ENCODE measurements at regions not wholly inside any gene's neighbourhood (a gene's known extent, or its start where the extent isn't known, plus 50 kb on each side); places are given as distances from the start of the nearest gene placed in this dataset.

DNA sequence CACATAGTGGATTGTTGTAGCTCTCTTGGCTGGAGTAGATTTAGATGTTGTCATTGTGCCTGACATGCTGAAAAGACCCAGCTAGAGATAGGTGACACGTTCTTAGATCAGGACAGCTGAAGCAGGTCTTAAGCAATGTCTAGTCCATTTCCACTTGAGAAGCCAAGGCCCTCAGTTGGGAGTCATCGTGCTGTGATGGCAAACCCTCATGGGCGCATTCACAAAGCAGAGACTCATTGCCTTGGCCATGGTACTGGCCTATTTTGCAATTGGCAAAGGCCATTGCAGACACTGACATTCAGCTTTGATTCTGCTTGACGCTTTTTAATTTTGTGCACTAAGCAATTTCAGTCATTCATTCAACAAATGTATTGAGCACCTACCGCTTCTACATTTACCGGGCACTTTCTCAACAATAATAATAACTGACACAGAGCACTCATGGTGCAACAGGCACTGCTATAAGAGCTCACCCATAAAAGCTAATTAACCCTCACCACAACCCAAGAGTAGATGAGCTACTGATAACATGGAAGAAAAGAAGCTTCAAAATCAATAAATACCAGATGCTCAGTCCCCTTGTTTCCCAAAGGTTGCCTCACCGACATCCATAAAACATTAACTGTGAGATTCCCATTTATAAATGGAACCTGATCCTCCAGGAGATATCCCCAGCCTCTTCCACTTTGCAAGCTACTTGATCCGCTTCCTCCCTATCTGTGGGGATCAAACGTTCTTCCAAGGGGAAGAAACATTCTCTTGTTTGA, 200.1 kb downstream of the TLE3 start:
- CTCF ChIA-PET = interaction anchor here (1.6 kb wide), 1 partner anchor 170 kb away, joined by 7 read pairs; no protein-coding TSS in a partner anchor
- POLR2A ChIA-PET = interaction anchor here (1.7 kb wide), 1 partner anchor 26 kb away, joined by 4 read pairs; no protein-coding TSS in a partner anchor
- no peak for DNase-seq (ENCODE audit: extremely low spot score)
- no peak for TF ChIP-seq BHLHE40 (IDR thresholded peaks at IDR 0.05; ENCODE audit: borderline replicate concordance)
- TF ChIP-seq FOXA1 (IDR thresholded peaks at IDR 0.05) = no peak
- no peak for TF ChIP-seq NFRKB (IDR thresholded peaks at IDR 0.05)
- TF ChIP-seq FOXM1 (IDR thresholded peaks at IDR 0.05; ENCODE audit: borderline replicate concordance) = no peak
- TF ChIP-seq SP1 (IDR thresholded peaks at IDR 0.05) = no peak
- no peak for TF ChIP-seq L3MBTL2 (conservative IDR thresholded peaks at IDR 0.05)
- TF ChIP-seq ARNT (IDR thresholded peaks at IDR 0.05) = no peak
- no peak for TF ChIP-seq HDGF (IDR thresholded peaks at IDR 0.05; ENCODE audit: borderline replicate concordance)
- no peak for TF ChIP-seq CTBP1 (IDR thresholded peaks at IDR 0.05; ENCODE audit: borderline replicate concordance)
- no peak for TF ChIP-seq TARDBP (IDR thresholded peaks at IDR 0.05)

DNA sequence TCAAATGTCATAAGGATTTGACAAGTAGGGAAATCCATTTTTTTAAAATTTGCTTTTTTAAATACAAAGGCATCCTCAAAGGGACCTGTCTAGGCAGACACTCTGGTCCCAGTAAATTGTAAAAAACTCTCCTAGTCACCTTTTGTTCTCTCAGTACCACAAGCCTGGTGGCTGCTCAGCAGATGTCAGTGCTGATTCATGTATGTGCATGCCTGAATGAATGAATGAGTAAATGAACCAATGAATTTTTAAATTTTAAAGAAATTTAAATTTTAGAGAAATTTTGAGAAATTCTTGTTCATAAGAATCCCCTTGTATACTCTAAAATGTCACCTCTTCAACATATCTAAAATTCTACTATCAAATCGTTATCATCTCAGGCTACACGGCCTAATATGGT, 199.5 kb downstream of the TLE3 start:
- no peak for TF ChIP-seq HDGF (IDR thresholded peaks at IDR 0.05; ENCODE audit: borderline replicate concordance)
- POLR2A ChIA-PET = interaction anchor here (1.7 kb wide), 1 partner anchor 26 kb away, joined by 4 read pairs; no protein-coding TSS in a partner anchor

DNA sequence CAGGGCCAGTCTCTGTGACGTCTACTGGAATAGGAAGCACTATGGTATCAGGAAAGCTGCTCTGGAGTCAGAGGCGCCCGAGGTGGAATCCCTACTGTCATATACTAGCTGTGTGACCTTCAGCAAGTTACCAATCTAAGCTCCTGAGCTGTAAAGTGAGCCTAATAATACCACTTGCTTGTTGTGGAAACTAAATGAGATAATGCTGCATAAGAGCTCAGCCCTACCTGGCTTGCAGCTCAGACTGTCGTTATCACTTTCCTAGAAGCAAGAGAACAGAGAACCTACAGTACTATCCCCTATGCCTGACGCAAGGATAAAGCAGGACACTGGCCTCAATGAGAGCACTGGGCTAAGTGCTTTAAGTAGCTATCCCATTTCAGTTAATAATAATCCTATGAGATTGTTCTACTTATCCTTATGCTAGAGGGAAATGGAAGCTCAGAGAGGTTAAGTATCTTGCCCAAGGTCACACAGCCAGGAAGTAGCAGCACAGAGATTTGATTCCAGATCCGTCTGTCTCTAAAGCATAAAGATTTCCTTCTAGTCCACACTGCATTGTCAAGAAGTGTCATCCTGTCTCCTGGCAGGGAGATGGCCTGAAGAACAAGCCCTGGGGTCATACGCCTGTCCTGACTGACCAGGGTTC, 195.2 kb downstream of the TLE3 start:
- no peak for DNase-seq (ENCODE audit: extremely low spot score)
- ChIA-PET POLR2A (no interaction called here), CTCF (no interaction called here)
- TF ChIP-seq ZNF384 (IDR thresholded peaks at IDR 0.05) = no peak
- TF ChIP-seq L3MBTL2 (conservative IDR thresholded peaks at IDR 0.05) = no peak
- TF ChIP-seq ELF4 (IDR thresholded peaks at IDR 0.05) = no peak
- no peak for TF ChIP-seq FOXK2 (IDR thresholded peaks at IDR 0.05)
- TF ChIP-seq LEF1 (IDR thresholded peaks at IDR 0.05; ENCODE audit: borderline replicate concordance) = no peak
- no peak for TF ChIP-seq CTBP1 (IDR thresholded peaks at IDR 0.05; ENCODE audit: borderline replicate concordance)
- no peak for TF ChIP-seq SUZ12 (IDR thresholded peaks at IDR 0.05)
- TF ChIP-seq FOXA1 (IDR thresholded peaks at IDR 0.05) = no peak
- TF ChIP-seq HDGF (IDR thresholded peaks at IDR 0.05; ENCODE audit: borderline replicate concordance) = no peak
- no peak for TF ChIP-seq PKNOX1 (IDR thresholded peaks at IDR 0.05)
- TF ChIP-seq FOXM1 (IDR thresholded peaks at IDR 0.05; ENCODE audit: borderline replicate concordance) = no peak
- no peak for TF ChIP-seq BHLHE40 (IDR thresholded peaks at IDR 0.05; ENCODE audit: borderline replicate concordance)
- TF ChIP-seq SP1 (IDR thresholded peaks at IDR 0.05) = no peak

More for the DNA sequence above, 199.5 kb downstream of the TLE3 start:
- DNase-seq (ENCODE audit: extremely low spot score) = no peak
- CTCF ChIA-PET = interaction anchor here (1.6 kb wide), 1 partner anchor 171 kb away, joined by 7 read pairs; no protein-coding TSS in a partner anchor

DNA sequence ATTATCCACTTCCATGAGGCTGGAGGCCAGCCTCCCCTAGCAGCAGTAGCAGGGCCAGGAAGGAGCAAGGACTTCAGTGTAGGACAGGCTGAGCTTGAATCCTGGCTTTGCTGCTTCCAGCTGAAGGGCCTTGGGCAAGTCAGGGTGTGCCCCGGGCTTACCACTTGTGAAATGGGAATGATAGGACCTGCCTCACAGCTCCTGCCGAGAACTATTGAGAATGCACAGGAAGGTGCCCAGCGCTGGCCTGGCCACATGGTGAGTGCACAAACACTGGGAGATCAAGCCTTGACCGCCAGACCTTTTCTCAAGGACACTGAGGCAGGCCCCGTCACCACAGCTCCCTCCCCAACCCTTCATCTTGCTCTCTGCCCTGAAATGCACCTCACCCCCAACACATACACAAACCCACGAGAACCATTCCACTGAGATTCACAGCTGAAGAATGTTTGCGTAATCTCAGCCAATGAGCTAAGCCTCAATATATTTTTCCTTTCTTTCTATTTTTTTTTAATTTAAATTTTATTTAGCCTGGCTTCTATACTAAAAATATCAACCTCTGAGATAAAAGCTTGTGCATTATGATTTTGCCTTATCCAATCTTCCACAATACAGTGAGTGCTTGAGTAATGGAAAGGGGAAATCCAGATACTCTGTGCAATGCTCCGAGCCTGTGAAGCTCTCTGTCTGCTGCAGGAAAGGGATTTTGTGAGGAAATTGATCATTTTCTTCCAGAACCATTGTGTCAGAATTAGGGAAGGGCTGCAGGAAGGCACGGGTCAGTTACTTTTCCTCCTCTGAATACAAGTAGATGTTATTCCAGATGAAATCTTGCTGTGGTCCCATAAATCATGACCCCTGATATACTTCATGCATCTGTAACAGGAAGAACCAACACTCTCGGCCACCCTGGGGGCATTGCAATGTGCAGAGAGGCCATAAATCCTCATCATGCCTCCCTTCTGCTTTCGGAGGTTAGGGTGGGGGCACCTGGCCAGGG, 193.9 kb downstream of the TLE3 start:
- POLR2A ChIA-PET = interaction anchor here (1.0 to 1.4 kb wide), 3 partner anchors 10 to 196 kb away, joined by 3 read pairs; no protein-coding TSS in a partner anchor
- CTCF ChIA-PET = no interaction called here
- DNase-seq (ENCODE audit: extremely low spot score) = no peak
- TF ChIP-seq PKNOX1 (IDR thresholded peaks at IDR 0.05) (peak; percentile 71), ARNT (IDR thresholded peaks at IDR 0.05) (no peak)

- no peak for DNase-seq (ENCODE audit: extremely low spot score)
- TF ChIP-seq SUZ12 (IDR thresholded peaks at IDR 0.05) = no peak
- TF ChIP-seq FOXM1 (IDR thresholded peaks at IDR 0.05; ENCODE audit: borderline replicate concordance) = no peak
- TF ChIP-seq HDGF (IDR thresholded peaks at IDR 0.05; ENCODE audit: borderline replicate concordance) = no peak
- TF ChIP-seq L3MBTL2 (conservative IDR thresholded peaks at IDR 0.05) = no peak
- TF ChIP-seq TARDBP (IDR thresholded peaks at IDR 0.05) = no peak
- TF ChIP-seq PKNOX1 (IDR thresholded peaks at IDR 0.05) = no peak
- no peak for TF ChIP-seq ELF4 (IDR thresholded peaks at IDR 0.05)
- no peak for TF ChIP-seq BHLHE40 (IDR thresholded peaks at IDR 0.05; ENCODE audit: borderline replicate concordance)
- POLR2A ChIA-PET = no interaction called here
- CTCF ChIA-PET = no interaction called here
Observed at GRCh38 chr15:69906256-69907185, 191.2 kb downstream of the TLE3 start.

All from HEK293T (cell line).